ENCODE measurements at regions not wholly inside any gene's neighbourhood (a gene's known extent, or its start where the extent isn't known, plus 50 kb on each side); places are given as distances from the start of the nearest gene placed in this dataset.

GRCh38 chr5:135644816-135645215, 66.0 kb upstream of the CXCL14 start:
- TF ChIP-seq, protein P1, sequence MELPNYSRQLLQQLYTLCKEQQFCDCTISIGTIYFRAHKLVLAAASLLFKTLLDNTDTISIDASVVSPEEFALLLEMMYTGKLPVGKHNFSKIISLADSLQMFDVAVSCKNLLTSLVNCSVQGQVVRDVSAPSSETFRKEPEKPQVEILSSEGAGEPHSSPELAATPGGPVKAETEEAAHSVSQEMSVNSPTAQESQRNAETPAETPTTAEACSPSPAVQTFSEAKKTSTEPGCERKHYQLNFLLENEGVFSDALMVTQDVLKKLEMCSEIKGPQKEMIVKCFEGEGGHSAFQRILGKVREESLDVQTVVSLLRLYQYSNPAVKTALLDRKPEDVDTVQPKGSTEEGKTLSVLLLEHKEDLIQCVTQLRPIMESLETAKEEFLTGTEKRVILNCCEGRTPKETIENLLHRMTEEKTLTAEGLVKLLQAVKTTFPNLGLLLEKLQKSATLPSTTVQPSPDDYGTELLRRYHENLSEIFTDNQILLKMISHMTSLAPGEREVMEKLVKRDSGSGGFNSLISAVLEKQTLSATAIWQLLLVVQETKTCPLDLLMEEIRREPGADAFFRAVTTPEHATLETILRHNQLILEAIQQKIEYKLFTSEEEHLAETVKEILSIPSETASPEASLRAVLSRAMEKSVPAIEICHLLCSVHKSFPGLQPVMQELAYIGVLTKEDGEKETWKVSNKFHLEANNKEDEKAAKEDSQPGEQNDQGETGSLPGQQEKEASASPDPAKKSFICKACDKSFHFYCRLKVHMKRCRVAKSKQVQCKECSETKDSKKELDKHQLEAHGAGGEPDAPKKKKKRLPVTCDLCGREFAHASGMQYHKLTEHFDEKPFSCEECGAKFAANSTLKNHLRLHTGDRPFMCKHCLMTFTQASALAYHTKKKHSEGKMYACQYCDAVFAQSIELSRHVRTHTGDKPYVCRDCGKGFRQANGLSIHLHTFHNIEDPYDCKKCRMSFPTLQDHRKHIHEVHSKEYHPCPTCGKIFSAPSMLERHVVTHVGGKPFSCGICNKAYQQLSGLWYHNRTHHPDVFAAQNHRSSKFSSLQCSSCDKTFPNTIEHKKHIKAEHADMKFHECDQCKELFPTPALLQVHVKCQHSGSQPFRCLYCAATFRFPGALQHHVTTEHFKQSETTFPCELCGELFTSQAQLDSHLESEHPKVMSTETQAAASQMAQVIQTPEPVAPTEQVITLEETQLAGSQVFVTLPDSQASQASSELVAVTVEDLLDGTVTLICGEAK (IDR thresholded peaks at IDR 0.05; ENCODE audit: borderline replicate concordance): no peak
- no peak for TF ChIP-seq GABPA (IDR thresholded peaks at IDR 0.05; ENCODE audit: low read depth)
- TF ChIP-seq, protein P2, sequence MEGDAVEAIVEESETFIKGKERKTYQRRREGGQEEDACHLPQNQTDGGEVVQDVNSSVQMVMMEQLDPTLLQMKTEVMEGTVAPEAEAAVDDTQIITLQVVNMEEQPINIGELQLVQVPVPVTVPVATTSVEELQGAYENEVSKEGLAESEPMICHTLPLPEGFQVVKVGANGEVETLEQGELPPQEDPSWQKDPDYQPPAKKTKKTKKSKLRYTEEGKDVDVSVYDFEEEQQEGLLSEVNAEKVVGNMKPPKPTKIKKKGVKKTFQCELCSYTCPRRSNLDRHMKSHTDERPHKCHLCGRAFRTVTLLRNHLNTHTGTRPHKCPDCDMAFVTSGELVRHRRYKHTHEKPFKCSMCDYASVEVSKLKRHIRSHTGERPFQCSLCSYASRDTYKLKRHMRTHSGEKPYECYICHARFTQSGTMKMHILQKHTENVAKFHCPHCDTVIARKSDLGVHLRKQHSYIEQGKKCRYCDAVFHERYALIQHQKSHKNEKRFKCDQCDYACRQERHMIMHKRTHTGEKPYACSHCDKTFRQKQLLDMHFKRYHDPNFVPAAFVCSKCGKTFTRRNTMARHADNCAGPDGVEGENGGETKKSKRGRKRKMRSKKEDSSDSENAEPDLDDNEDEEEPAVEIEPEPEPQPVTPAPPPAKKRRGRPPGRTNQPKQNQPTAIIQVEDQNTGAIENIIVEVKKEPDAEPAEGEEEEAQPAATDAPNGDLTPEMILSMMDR (IDR thresholded peaks at IDR 0.05 in 2 of 3, conservative IDR thresholded peaks at IDR 0.05 in 1 of 3; ENCODE audit: control insufficient read depth in 2 of 3, extremely low read depth in 1 of 3, insufficient read depth in 1 of 3, low read depth in 3 of 3, low read length in 3 of 3): no peak
- TF ChIP-seq BRCA1 (IDR thresholded peaks at IDR 0.05; ENCODE audit: low read depth, low read length): no peak
- TF ChIP-seq POLR2AphosphoS5 (IDR thresholded peaks at IDR 0.05; ENCODE audit: low read length): no peak
- TF ChIP-seq EP300 (IDR thresholded peaks at IDR 0.05; ENCODE audit: borderline replicate concordance in 1 of 2, control insufficient read depth in 1 of 2, low read depth in 2 of 2, low read length in 2 of 2): no peak
- TF ChIP-seq EZH2 (IDR thresholded peaks at IDR 0.05; ENCODE audit: borderline replicate concordance, control insufficient read depth, low read depth, low read length): no peak
- no peak for TF ChIP-seq CEBPB (IDR thresholded peaks at IDR 0.05; ENCODE audit: borderline replicate concordance in 1 of 2, low read depth in 2 of 2, low read length in 2 of 2)
- no peak for TF ChIP-seq PML (IDR thresholded peaks at IDR 0.05; ENCODE audit: low read length)
- TF ChIP-seq NFIC (IDR thresholded peaks at IDR 0.05; ENCODE audit: low read depth, low read length): no peak
- no peak for TF ChIP-seq POLR2A (IDR thresholded peaks at IDR 0.05; ENCODE audit: low read depth, low read length)
- no peak for TF ChIP-seq SIN3A (IDR thresholded peaks at IDR 0.05; ENCODE audit: low read depth, low read length)
- no peak for TF ChIP-seq STAT3 (IDR thresholded peaks at IDR 0.05; ENCODE audit: low read depth, low read length)
- TF ChIP-seq FOS (IDR thresholded peaks at IDR 0.05; ENCODE audit: borderline replicate concordance, extremely low read depth, insufficient read length): no peak

All from GM12878 (cell line).